Neural cell (in vitro differentiated cells): ENCODE measurements at regions not wholly inside any gene's neighbourhood (a gene's known extent, or its start where the extent isn't known, plus 50 kb on each side); places are given as distances from the start of the nearest gene placed in this dataset.

Experiments
- H2AFZ ChIP-seq: fragments of 200-600, 300-800 bp; sonication (generic), shearing (Covaris generic); 2 replicates; pipeline ENCODE4 v1.6.0; 2014; ENCODE audit warnings: low read depth, mild to moderate bottlenecking, antibody characterized with exemption, low read length, moderate library complexity
- H3F3A ChIP-seq: fragments of 200-600 bp; shearing (Covaris generic); 2 replicates; pipeline ENCODE4 v1.6.1; 2016; ENCODE audit warnings: mild to moderate bottlenecking, moderate library complexity, mixed read lengths, antibody characterized with exemption, low read length; ENCODE audit not compliant: insufficient read depth, poor library complexity, severe bottlenecking
- H3K27ac ChIP-seq: fragments of 200-600, 300-800 bp; sonication (generic), shearing (Covaris generic); 2 replicates; pipeline ENCODE4 v1.5.1; 2014; ENCODE audit warnings: mild to moderate bottlenecking, low read length, moderate library complexity
- H3K27me3 ChIP-seq: fragments of 300-800, 200-600 bp; sonication (generic), shearing (Covaris generic); 2 replicates; pipeline ENCODE4 v1.6.0; 2014; ENCODE audit warnings: mild to moderate bottlenecking, low read depth, low read length, moderate library complexity; ENCODE audit not compliant: insufficient read depth
- H3K36me3 ChIP-seq: fragments of 300-800, 200-600 bp; sonication (generic), shearing (Covaris generic); 2 replicates; pipeline ENCODE4 v1.5.1; 2014; ENCODE audit warnings: mild to moderate bottlenecking, antibody characterized with exemption, low read length, moderate library complexity; ENCODE audit not compliant: insufficient read depth
- H3K4me2 ChIP-seq: fragments of 300-800, 200-600 bp; sonication (generic), shearing (Covaris generic); 2 replicates; pipeline ENCODE4 v1.6.0; 2014; ENCODE audit warnings: mild to moderate bottlenecking, low read length
- H3K4me3 ChIP-seq: fragments of 300-800, 200-600 bp; sonication (generic), shearing (Covaris generic); 2 replicates; pipeline ENCODE4 v1.5.1; 2014; ENCODE audit warnings: mild to moderate bottlenecking, low read length, moderate library complexity
- H3K79me2 ChIP-seq: fragments of 200-600 bp; shearing (Covaris generic); replicated peaks from 2 replicates; pipeline ENCODE4 v1.6.0; 2014; ENCODE audit warnings: mild to moderate bottlenecking, low read length, moderate library complexity; ENCODE audit not compliant: insufficient read depth
- H3K9ac ChIP-seq: fragments of 300-800, 200-600 bp; sonication (generic), shearing (Covaris generic); 2 replicates; pipeline ENCODE4 v1.6.1; 2016; ENCODE audit warnings: mild to moderate bottlenecking, low read length, mixed read lengths
- H3K9me2 ChIP-seq: fragments of 200-600 bp; shearing (Covaris generic); 2 replicates; pipeline ENCODE4 v1.6.1; 2016; ENCODE audit warnings: mild to moderate bottlenecking, low read length, mixed read lengths; ENCODE audit not compliant: insufficient read depth
- H3K9me3 ChIP-seq: fragments of 200-600, 300-800 bp; sonication (generic), shearing (Covaris generic); 2 replicates; pipeline ENCODE4 v1.6.1; 2016; ENCODE audit warnings: mild to moderate bottlenecking, mixed run types, low read length, moderate library complexity, mixed read lengths
- H4K20me1 ChIP-seq: fragments of 200-600 bp; shearing (Covaris generic); 2 replicates; pipeline ENCODE4 v1.6.1; 2016; ENCODE audit warnings: mild to moderate bottlenecking, mixed run types; ENCODE audit not compliant: insufficient read depth
- EP300 ChIP-seq: fragments of 450-650 bp; conservative IDR thresholded peaks from 2 replicates; pipeline ENCODE4 v1.6.1; 2014; ENCODE audit warnings: antibody characterized with exemption, mild to moderate bottlenecking, moderate library complexity; ENCODE audit not compliant: poor library complexity, severe bottlenecking
- EZH2 ChIP-seq: fragments of 200-600, 300-800 bp; shearing (Covaris generic), sonication (generic); IDR thresholded peaks from 2 replicates; pipeline ENCODE4 v1.6.1; 2014; ENCODE audit warnings: antibody characterized with exemption, low read length, borderline replicate concordance, mild to moderate bottlenecking; ENCODE audit not compliant: insufficient read depth, poor library complexity, severe bottlenecking
- MXI1 ChIP-seq: fragments of 450-650 bp; conservative IDR thresholded peaks from 2 replicates; pipeline ENCODE4 v1.6.1; 2014; ENCODE audit warnings: antibody characterized with exemption, mild to moderate bottlenecking; ENCODE audit not compliant: poor library complexity, severe bottlenecking
- POLR2AphosphoS5 ChIP-seq: IDR thresholded peaks from 2 replicates; pipeline ENCODE4 v1.6.1; 2012
- RAD21 ChIP-seq: fragments of 450-650 bp; conservative IDR thresholded peaks from 2 replicates; pipeline ENCODE4 v1.6.1; 2014; ENCODE audit warnings: antibody characterized with exemption, mild to moderate bottlenecking, moderate library complexity
- SMC3 ChIP-seq: fragments of 450-650 bp; conservative IDR thresholded peaks from 2 replicates; pipeline ENCODE4 v1.6.1; 2014; ENCODE audit warnings: antibody characterized with exemption, mild to moderate bottlenecking, moderate library complexity; ENCODE audit not compliant: poor library complexity
- TAF1 ChIP-seq: IDR thresholded peaks from 2 replicates; pipeline ENCODE4 v1.6.1; 2012; ENCODE audit warnings: low read depth
- TF ChIP-seq, protein P1 (sequence below): IDR thresholded peaks from 2 replicates; pipeline ENCODE4 v1.6.1; 2012; ENCODE audit warnings: borderline replicate concordance
- TF ChIP-seq, protein P2 (sequence below): fragments of 450-650 bp; IDR thresholded peaks from 2 replicates; pipeline ENCODE4 v1.5.1; 2014; ENCODE audit warnings: antibody characterized with exemption, mild to moderate bottlenecking, moderate library complexity; ENCODE audit not compliant: poor library complexity, severe bottlenecking

DNA sequence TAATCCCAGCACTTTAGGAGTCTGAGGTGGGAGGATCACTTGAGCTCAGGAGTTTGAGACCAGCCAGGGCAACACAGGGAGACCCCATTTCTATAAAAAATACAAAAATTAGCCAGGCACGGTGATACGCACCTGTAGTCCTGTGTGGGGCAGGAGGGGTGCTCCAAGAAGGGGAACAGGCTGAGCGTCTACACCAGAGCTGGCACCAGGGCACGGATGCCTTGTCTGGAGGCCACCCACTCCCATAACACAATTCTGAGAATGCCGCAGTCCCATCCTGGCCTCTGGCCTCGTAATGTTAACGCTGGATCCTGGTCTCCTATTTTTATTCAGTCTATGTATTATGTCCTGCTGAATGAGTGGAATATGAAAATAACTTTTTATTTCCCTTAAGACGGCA, 161.3 kb downstream of the WSCD1 start:
- no peak overlapping the region for H3K4me2 ChIP-seq
- TF ChIP-seq MXI1 = no peak
- no peak for TF ChIP-seq EP300
- TF ChIP-seq EZH2 = no peak
- TF ChIP-seq POLR2AphosphoS5 = no peak
- TF ChIP-seq, protein P1, sequence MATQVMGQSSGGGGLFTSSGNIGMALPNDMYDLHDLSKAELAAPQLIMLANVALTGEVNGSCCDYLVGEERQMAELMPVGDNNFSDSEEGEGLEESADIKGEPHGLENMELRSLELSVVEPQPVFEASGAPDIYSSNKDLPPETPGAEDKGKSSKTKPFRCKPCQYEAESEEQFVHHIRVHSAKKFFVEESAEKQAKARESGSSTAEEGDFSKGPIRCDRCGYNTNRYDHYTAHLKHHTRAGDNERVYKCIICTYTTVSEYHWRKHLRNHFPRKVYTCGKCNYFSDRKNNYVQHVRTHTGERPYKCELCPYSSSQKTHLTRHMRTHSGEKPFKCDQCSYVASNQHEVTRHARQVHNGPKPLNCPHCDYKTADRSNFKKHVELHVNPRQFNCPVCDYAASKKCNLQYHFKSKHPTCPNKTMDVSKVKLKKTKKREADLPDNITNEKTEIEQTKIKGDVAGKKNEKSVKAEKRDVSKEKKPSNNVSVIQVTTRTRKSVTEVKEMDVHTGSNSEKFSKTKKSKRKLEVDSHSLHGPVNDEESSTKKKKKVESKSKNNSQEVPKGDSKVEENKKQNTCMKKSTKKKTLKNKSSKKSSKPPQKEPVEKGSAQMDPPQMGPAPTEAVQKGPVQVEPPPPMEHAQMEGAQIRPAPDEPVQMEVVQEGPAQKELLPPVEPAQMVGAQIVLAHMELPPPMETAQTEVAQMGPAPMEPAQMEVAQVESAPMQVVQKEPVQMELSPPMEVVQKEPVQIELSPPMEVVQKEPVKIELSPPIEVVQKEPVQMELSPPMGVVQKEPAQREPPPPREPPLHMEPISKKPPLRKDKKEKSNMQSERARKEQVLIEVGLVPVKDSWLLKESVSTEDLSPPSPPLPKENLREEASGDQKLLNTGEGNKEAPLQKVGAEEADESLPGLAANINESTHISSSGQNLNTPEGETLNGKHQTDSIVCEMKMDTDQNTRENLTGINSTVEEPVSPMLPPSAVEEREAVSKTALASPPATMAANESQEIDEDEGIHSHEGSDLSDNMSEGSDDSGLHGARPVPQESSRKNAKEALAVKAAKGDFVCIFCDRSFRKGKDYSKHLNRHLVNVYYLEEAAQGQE = no peak
- no peak for TF ChIP-seq TAF1
- TF ChIP-seq, protein P2, sequence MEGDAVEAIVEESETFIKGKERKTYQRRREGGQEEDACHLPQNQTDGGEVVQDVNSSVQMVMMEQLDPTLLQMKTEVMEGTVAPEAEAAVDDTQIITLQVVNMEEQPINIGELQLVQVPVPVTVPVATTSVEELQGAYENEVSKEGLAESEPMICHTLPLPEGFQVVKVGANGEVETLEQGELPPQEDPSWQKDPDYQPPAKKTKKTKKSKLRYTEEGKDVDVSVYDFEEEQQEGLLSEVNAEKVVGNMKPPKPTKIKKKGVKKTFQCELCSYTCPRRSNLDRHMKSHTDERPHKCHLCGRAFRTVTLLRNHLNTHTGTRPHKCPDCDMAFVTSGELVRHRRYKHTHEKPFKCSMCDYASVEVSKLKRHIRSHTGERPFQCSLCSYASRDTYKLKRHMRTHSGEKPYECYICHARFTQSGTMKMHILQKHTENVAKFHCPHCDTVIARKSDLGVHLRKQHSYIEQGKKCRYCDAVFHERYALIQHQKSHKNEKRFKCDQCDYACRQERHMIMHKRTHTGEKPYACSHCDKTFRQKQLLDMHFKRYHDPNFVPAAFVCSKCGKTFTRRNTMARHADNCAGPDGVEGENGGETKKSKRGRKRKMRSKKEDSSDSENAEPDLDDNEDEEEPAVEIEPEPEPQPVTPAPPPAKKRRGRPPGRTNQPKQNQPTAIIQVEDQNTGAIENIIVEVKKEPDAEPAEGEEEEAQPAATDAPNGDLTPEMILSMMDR = no peak
- no peak for TF ChIP-seq RAD21
- no peak for TF ChIP-seq SMC3

DNA sequence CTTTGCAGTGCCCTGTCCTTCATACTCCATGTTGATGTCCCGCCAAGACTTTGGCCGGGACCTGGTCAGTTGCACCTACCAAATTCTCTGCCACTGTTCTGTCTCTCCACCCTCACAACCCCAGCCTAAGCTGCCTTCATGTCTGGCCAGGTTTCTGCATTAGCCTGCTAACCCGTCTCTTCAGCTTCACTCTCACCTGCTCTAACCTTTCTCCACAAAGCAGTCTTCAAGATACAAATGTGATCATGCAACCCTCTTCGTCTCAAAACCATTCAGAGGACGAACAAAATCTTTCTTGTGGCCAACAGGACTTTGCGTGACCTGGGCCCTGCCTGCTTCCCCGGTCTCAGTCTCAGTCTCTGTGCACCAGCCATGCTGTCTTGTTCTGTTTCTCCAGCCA, 148.2 kb downstream of the WSCD1 start:
- no peaks in the 10 kb centered on the region for H3K27me3 ChIP-seq
- H3K9me3 ChIP-seq = peaks cover 5% of the 10 kb centered on the region
- TF ChIP-seq SMC3 (no peak), RAD21 (no peak), MXI1 (no peak), TAF1 (no peak), EZH2 (no peak), POLR2AphosphoS5 (no peak), EP300 (no peak)
- TF ChIP-seq, protein P2 = no peak
- TF ChIP-seq, protein P1 = no peak
- H3K27ac ChIP-seq = no peak overlapping the region
- H3K4me3 ChIP-seq = no peak overlapping the region
- H3K4me2 ChIP-seq = no peak overlapping the region
- H3K36me3 ChIP-seq = no peaks in the 10 kb centered on the region
- H3K79me2 ChIP-seq = no peaks in the 10 kb centered on the region
- H3K9me2 ChIP-seq = no peaks in the 10 kb centered on the region
- no peak overlapping the region for H3K9ac ChIP-seq
- H3F3A ChIP-seq = no peaks in the 10 kb centered on the region
- H2AFZ ChIP-seq = no peak overlapping the region
- no peaks in the 10 kb centered on the region for H4K20me1 ChIP-seq

More for the DNA sequence above, 161.3 kb downstream of the WSCD1 start:
- Histone ChIP-seq H3K9ac (no peak overlapping the region), H3K36me3 (no peaks in the 10 kb centered on the region), H3K9me3 (no peaks in the 10 kb centered on the region), H3F3A (no peaks in the 10 kb centered on the region), H3K27me3 (no peaks in the 10 kb centered on the region), H3K27ac (no peak overlapping the region), H3K79me2 (no peaks in the 10 kb centered on the region), H2AFZ (no peak overlapping the region), H4K20me1 (no peaks in the 10 kb centered on the region), H3K4me3 (no peak overlapping the region), H3K9me2 (no peaks in the 10 kb centered on the region)
